AG08396 (cell line): ENCODE measurements at regions not wholly inside any gene's neighbourhood (a gene's known extent, or its start where the extent isn't known, plus 50 kb on each side); places are given as distances from the start of the nearest gene placed in this dataset.

Experiments
- DNase-seq: peaks from one replicate; pipeline ENCODE4 v3.0.0; 2012; ENCODE audit warnings: low spot score, mixed read lengths

DNA sequence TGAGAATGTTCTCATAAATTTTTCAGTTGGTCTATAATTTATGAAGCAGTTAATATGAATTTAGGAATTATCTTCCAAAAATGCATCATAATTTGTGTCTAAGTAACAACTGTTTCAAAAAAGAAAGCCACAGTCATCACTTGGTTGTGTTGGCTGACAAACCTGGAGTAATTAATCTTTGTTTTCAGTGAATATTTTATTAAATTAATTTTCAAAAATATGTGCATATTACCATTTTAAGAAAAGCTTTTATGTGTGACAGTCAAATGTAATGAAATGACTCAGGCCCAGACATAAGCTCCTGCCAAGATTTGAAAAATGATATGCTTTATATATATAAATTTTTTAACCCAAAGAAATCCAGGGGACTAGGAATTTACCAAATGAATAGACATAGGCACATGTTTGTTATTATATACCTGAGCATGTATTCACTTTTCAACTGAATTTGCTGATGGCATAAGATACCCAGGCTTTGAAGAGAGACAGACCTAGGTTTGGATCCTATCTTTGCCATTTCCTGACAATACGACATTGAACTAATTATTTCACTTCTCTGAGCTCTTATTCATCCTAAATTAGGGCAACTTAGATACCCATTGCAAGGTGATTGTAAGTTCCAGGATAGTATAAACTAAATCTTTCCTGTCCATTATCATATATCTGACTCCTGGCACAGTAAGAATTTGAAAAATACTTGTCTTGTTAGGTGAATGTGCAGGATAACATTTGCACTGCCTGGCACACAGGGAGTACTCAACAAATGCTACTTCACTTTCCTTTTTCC is 729.5 kb upstream of the ADGRL2 start:
- no peak for DNase-seq

DNA sequence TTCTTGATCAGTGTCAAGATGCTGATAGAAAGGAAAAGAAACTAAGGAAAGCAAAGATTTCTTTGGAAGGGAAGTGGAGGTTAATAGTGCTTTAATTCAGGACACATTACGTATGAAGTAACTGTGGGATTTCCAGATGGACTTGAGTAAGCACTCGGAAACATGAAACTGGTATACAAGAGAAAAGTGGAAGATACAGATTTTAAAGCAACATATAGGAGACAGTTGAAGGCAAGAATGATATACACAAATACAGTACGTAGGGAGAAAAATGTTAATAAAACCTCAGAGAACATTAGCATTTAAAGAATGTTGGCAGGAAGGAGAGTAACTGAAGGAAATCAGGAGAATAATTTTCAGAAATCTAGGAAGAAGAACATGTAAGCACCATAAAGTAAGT is 730.9 kb upstream of the ADGRL2 start:
- DNase-seq, result no peak

DNA sequence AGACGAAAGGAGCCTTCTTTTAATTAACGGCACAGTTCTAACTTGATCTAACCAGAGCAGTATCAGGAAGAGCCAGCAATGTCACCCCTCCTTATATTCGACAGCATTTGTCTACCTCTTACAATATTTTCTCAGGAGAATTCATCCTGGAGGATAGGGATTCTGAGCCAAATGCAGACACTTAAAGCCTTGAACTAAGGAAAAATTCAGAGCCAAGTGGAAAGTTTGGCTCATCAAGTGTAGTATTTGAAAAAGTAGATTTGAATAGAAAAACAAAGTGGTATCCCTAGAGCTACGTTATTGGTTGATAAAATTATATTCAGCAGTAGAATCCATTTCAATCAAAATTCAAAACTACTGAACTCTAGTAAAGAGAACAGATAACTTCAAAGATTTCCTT is 732.0 kb upstream of the ADGRL2 start:
- no peak for DNase-seq

DNA sequence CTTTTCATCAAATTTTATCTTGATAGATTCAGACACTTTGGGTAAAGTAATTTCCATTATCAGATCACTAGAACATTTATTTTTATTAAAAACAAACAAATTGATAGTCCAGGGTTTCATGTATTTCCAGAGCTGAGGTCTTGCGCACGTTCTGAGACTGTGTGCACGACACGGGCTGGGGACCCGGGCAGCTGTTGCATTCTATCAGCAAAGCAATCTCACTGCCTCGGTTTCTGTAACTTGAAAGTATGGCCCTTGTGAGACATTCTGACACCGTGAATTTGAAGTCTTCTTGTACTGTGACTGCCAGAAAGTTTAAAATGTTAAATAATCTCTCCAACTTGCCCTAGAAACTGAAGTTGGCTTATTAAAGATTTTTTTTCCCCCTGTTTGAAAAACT is 746.9 kb upstream of the ADGRL2 start:
- no peak for DNase-seq

DNA sequence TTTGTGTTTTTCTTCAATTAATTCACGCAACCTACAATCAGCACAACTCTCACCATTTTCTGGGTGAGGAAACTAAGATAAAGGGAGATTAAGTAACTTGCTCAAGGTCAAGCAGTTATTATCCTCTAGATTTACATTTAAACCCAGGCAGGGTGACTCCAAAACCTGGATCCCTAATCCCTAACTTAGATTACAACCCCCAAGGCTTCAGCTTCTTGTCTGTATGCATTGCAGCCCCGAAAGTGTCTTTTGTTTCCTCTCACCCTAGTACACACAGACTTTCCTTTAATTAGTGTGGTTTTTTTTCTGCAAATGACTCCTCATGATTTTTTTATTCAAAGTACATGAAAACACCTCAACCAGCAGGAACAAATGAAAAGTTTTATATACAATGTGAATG is 748.6 kb upstream of the ADGRL2 start:
- no peak for DNase-seq

DNA sequence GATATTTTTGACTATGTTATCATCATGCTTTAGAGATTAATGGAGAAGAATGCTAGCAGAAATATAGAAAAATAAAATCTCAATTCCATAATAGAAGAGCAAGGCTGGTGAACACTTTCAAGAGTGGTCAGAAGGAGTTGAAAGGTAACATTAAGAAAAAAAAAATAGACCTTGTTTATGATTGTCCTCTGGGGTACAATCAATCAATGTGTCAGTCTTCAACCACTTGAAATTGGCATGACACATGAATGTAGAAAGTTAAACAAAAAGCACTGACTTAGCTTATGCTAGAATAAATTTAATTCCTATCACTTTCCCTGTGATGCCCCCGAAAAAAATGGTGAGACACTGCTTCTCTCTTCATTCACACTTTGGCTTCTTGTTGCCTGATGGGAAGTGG is 750.3 kb upstream of the ADGRL2 start:
- DNase-seq, result no peak

DNA sequence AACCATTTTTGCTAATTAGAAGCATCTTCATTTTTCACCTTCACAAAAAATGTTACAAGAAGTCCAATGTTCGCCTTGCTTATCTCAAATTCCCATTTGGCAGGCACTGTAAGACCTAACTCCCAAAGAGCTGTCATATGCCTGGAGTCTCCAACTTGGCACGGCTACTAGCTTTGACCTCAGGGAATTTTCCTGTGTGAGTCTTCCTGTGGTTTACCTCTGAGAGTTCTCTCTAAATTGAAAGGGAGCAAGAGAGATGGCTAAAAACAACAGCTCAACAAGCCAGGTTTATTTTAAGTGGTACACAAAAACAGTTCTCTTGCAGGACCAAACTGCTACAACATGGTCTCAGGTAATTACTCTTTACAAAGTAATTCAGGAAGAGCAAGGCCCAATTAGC is 756.0 kb upstream of the ADGRL2 start:
- no peak for DNase-seq

DNA sequence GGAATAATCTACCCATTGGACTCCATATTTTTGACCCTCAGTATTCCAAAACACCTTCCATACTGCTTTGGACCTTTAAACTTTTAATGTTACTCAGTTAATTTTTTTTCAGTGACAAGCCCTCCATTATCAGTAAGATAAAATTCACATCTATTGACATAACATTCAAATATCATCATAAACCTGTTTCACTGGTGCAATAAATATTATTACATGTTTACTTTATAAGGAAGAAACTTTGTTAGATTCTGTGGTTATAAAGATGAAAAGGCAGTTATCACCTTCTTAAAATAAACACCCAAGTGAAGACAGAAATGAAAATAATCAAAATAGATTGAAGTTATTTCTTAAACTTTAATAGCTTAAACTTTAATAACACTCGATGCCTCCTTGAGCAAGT is 758.5 kb upstream of the ADGRL2 start:
- no peak for DNase-seq

DNA sequence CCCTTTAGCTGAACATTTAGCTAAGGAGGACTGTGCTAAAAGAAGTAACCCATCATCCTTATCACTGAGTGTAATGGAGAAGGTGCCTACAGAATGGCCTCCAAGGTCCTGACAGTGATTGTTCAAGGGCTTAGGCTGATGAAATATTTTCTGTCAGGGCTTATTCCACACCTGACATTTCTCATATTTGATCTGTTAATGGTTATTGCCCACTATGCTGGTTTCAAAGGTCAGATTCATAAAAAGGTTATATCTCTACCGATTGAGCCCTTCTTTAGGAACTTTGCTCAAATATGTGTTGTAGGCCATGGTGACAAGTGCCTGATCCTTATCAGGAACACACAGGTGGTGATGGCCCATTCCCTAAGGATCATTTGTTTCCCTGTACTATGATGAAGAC is 766.4 kb upstream of the ADGRL2 start:
- DNase-seq, result no peak

DNA sequence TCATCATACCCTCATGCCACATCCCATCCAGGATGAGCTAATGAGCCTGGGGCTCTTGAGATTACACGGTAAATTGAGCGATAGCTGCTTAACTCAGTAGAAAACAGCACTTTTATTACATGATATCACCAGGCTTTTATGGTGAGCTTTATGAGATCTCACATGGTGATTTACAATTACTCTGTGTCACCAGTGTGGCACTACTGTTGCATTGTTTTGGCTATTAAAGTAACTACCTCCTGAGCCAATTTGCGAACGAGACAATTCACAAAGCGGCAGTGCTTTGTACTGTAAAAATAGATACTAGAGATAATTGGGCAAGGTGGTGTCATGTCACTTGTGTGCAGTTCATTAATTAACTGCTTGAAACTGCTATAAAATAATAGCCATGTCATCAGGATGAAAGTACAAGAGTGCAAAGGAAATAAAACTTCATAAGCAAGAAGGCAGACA is 767.7 kb upstream of the ADGRL2 start:
- DNase-seq, result no peak

DNA sequence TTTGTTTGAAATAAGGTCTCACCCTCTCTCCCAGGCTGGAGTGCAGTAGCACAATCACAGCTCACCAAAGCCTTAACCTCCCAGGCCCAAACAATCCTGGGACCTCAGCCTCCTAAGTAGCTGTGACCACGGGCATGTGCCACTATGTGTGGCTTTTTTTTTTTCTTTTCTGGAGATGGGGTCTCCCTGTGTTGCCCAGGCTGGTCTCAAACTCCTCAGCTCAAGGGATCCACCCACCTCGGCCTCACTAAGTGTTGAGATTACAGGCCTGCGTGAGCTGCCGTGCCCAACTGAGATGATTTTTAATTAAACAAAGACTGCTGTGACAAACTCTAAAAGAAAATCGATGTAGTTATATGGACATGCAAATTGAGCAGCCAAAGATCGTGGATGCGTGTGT is 768.4 kb upstream of the ADGRL2 start:
- no peak for DNase-seq

DNA sequence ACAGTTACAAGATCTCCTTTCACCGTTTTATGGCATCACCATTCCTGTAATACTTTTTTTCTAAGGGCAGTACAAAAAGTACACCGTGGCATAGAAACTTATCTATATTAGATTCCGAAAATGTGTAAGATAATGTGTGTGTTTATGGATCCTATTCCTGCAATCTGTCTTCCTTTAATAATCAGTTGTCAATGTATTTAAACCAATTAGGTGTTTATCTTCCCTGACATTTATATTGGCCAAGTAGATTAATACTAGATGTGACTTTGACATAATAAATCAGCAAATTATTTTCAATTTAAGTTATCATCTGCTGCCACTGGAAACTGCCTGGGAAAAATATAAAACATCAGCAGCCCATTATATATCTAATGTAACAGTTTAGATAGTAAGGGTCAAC is 770.3 kb upstream of the ADGRL2 start:
- no peak for DNase-seq

DNA sequence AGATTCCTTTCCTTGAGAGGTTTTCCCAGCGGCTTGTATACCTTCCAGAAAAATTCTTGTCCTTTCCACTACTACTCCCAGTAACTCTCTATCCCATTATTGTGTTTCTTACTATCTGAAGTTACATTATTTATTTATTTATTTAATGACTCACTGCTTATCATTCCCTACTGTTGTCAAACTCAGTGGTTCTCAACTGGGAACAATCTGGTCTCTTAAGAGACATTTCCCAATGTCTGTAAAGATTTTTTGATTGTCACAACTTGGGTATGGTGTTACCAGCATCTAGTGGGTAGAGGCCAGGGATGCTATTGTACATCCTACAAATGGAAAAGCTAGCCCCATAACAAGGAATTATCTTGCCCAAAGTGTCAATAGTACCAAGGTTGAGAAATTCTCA is 771.5 kb upstream of the ADGRL2 start:
- DNase-seq, result no peak

DNA sequence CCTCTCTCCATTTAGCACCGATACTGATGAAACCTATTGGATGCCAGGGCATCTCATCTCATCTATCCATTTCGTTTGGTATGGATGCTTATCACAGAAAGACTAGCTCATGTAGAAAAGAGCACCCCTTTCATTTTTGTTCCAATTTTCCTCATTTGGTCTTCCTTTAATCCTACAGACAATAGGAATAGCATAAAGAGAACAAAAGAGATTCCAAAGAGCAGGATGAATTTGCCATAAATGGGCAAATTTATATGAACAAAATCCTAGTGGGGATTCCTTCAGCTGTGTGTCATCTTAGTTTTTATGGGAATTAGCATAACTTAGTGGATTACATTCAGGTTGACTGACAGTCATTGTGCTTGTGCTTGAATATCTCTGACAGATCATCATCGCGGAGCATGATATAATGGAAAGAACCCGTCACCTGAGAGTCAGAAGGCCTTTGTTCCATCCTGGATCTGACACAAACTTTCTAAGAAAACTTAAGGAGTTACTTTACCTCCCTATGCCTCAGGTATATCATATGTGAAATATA is 777.5 kb upstream of the ADGRL2 start:
- DNase-seq, result no peak

DNA sequence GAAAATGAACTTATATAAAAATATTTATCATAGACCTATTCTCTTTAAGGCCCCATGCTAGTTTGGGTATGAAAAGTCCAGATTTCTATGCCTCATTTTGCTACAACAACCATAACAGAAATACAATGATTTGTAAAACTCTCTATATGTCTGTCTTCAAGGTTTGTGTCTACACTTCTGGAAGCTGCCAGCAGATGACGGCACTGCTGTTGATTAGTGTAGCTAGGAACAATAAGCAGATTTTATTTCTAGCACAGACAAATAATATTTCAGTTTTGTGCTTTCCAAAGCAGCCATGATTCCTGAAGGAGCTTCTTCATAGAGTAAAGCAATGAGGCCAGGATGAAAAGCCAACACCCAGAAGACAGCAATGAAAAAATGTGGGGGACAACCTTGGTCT is 779.6 kb upstream of the ADGRL2 start:
- DNase-seq, result no peak

DNA sequence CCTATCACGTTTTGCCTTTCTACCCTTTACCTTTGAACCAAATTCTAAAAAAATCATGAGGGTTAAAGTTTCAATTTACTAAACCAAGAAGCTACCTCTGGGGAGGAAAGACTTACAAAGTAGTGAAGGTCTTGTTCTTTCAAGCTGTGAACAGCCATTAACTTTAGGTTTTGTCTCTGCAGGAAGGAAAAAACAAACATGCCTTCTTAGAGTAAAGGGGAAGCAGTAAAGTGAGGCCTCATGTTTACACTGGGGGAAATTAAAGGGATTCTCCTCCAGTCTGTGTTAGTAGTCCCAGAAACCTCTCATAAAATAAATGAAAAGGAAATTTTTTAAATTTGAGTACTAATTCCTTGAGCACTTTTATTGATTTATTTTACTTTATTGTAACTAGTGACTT is 780.2 kb upstream of the ADGRL2 start:
- DNase-seq, result no peak

DNA sequence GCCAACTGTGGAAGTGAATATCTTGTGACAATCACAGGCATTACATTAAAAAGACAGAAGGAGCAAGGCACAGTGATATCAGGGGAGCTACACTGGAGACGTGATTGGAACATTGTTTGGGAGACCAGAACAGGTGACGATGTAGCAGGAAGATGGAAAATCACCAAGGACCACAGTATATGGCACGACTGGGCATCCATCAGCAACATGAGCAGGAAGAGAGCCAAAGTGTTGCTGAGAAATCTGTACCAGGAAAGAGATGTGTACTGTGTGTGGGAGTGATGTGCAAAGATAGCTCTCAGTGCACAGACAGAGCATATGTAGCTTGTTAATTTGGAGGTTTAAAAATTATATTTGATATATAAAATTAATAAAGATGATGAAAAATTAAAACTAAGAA is 790.6 kb upstream of the ADGRL2 start:
- no peak for DNase-seq

DNA sequence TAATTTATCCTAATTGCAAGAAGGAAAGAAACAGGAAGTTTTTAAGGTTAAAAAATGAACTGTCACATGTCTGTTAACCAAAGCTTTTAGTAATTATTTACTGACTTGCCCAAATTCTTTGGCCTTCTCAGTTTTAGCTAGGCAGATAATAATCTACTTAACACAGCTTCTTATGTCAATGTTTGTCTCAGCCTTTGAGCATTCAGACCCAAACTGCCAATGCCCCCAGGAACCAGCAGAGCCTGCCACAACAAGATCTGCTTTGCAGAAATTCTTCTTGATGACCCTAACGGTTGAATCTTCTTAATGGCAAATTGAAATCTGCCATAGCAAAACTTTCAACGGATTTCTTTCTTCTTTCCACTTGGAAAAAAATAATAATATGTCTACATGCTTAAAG is 792.4 kb upstream of the ADGRL2 start:
- DNase-seq, result no peak

DNA sequence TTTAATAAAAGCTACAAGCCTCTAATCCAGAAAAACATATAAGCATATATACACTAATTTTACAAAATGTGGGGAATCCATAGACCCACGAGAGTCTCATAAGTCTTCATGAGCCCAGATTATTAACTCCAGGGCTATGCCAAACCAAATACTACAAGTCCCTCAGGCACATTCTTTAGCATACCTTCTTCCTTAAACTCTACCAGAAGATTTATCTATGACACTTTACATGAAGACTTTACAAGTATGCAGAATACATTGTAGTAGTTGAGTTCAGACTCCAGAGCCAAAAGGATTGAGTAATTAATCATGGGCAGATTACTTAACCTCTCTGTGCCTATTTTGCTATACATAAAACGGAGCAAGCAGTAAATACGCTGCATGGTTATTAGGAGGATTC is 793.7 kb upstream of the ADGRL2 start:
- no peak for DNase-seq

DNA sequence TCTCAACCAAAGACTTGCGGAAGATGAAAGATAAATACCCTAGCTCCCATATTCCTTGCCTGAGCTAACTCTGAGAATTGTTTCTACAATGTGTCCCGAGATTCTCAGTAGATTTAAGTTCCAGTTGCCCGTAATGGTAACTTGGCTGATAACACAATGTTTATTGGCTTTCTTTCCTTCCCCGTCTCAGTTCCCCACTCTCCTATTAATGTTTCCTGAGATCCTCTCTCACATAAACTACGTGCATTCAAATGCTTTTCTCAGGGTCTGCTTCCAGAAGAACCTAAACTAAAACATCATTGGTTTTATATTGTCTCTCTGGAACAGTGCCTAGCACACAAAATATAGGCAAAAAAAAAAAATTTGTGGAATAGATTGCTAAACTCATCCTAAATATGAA is 794.2 kb upstream of the ADGRL2 start:
- DNase-seq, result no peak

DNA sequence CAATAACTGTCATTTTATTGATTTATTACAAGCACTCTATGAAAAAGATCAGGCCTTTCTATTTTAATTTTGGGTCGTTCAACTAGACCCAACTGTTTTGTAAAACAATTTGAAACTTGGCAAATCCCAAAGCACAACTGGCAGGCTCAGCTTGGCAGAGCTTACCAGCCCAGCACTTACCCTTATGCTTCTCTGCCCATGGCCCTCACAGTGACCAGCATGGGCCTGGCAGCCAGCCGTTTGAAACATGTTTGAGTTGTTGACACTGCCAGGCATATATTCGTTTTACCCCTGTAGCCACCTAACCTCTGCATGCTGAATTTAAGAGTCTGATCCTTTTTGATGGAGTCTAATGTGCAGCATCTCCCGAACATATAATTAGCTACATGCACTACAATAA is 796.7 kb upstream of the ADGRL2 start:
- no peak for DNase-seq

DNA sequence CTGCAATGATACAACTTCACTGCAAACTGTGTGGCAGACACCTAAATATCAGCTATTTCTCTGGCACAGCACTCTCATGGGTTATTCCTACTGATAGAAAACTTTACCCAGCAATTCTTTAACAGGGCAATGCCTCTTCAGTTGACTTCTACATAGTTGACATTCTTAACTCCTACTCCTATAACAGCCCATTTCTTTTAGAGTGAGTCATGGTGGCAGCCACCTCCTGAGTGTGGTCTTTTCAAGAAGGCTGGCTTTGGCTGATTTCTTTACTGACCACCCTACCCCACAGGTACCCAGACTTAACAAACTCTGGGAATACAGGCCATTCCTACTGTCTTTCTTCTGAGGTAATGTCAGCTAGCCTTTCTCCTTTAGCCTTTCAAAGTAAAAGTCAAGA is 805.8 kb upstream of the ADGRL2 start:
- DNase-seq, result no peak

DNA sequence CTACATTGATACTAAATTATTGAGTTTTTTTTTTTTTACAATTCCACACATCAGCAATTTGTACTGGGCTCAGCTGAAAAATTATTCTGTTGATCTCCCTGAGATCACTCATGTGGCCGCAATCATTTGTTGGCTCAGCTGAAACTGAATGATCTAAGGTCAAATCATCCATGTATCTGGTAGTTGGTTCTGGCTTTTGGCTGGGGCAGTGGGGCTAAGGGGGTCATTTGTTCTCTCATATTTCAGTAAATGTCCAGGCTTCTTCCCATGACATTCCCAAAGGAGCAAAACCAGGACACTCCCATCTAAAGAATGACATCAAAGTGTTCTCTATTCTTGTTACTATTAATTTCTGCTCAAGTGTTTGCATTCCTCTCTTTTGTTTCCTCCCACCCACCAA is 806.7 kb upstream of the ADGRL2 start:
- DNase-seq, result no peak
